ENCODE measurements at regions not wholly inside any gene's neighbourhood (a gene's known extent, or its start where the extent isn't known, plus 50 kb on each side); places are given as distances from the start of the nearest gene placed in this dataset.
"Not testable (repeated sequence)": the region's sequence is repeated elsewhere in the genome, so short reads cannot be mapped to it uniquely, and the experiment has no call there.

GRCh38 chr13:90846936-90847335 is 500.6 kb upstream of the MIR17HG start:
- Histone ChIP-seq H3K9me3 (ENCODE audit: control insufficient read depth, low read length) (no peaks in the 10 kb centered on the region), H3K4me3 (ENCODE audit: extremely low read depth, insufficient read depth, low read length, poor library complexity, severe bottlenecking) (no peak overlapping the region)

DNA sequence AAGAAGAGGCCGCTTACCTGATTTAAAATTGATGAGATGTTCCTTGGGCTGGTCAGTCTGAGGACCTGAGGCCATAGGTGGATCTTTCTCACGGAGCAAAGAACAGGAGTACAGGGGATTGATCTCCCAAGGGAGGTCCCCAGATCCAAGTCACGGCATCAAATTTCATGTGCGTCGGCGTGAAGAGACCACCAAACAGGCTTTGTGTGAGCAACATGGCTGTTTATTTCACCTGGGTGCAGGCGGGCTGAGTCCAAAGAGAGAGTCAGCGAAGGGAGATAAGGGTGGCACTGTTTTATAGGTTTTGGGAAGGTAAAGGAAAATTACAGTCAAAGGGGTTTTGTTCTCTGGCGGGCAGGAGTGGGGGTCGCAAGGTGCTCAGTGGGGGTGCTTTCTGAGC is 493.8 kb upstream of the MIR17HG start:
- H3K27ac ChIP-seq (ENCODE audit: low read depth, low read length, severe bottlenecking); H3K4me1 ChIP-seq (ENCODE audit: control insufficient read depth, insufficient read depth, low read length, poor library complexity, severe bottlenecking); H3K4me3 ChIP-seq (ENCODE audit: extremely low read depth, insufficient read depth, low read length, poor library complexity, severe bottlenecking); H3K9me3 ChIP-seq (ENCODE audit: control insufficient read depth, low read length); H3K36me3 ChIP-seq (ENCODE audit: control insufficient read depth, insufficient read depth, low read length): not testable (repeated sequence)
- 68 to 82% methylated on average over 8 to 9 of the region's 10 CpGs for WGBS, 2 experiments (ENCODE audit: insufficient coverage in 2 of 2)

More at GRCh38 chr13:90846936-90847335, 500.6 kb upstream of the MIR17HG start:
- 100% methylated on average over 1 of the region's 1 CpG; no CpG with 5 or more reads in 1 of the 2 experiments for WGBS, 2 experiments (ENCODE audit: insufficient coverage in 2 of 2)
- H3K27ac ChIP-seq (ENCODE audit: low read depth, low read length, severe bottlenecking), result no peak overlapping the region
- H3K36me3 ChIP-seq (ENCODE audit: control insufficient read depth, insufficient read depth, low read length), result no peaks in the 10 kb centered on the region
- H3K4me1 ChIP-seq (ENCODE audit: control insufficient read depth, insufficient read depth, low read length, poor library complexity, severe bottlenecking), result no peaks in the 10 kb centered on the region

GRCh38 chr13:90857921-90858320 is 489.6 kb upstream of the MIR17HG start:
- no peak overlapping the region for H3K4me3 ChIP-seq (ENCODE audit: extremely low read depth, insufficient read depth, low read length, poor library complexity, severe bottlenecking)
- WGBS, 2 experiments (ENCODE audit: insufficient coverage in 2 of 2), result no CpG with 5 or more reads among the region's 1 CpG
- H3K27ac ChIP-seq (ENCODE audit: low read depth, low read length, severe bottlenecking), result no peak overlapping the region
- no peaks in the 10 kb centered on the region for H3K9me3 ChIP-seq (ENCODE audit: control insufficient read depth, low read length)
- H3K4me1 ChIP-seq (ENCODE audit: control insufficient read depth, insufficient read depth, low read length, poor library complexity, severe bottlenecking), result no peaks in the 10 kb centered on the region
- H3K36me3 ChIP-seq (ENCODE audit: control insufficient read depth, insufficient read depth, low read length), result no peaks in the 10 kb centered on the region

DNA sequence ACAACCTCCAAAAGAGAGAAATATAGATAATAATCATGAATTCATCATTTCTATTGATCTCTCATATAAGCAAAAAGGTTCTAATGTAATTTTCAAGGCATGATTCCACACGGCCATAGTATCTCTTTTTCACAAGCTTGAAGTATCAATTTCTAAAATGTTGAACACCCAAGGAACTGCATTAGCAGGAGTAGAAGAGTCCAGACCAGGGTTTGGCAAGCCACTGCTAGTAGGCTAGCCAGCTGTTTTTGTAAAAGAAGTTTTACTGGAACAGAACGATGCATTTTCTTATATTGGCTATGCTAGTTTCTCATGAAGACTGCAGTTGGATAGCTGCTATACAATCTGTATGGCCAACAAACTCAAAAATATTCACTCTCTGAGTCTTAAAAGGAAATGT is 481.5 kb upstream of the MIR17HG start:
- Histone ChIP-seq H3K9me3 (ENCODE audit: control insufficient read depth, low read length) (no peaks in the 10 kb centered on the region), H3K4me1 (ENCODE audit: control insufficient read depth, insufficient read depth, low read length, poor library complexity, severe bottlenecking) (peaks cover 6% of the 10 kb centered on the region), H3K4me3 (ENCODE audit: extremely low read depth, insufficient read depth, low read length, poor library complexity, severe bottlenecking) (no peak overlapping the region), H3K27ac (ENCODE audit: low read depth, low read length, severe bottlenecking) (no peak overlapping the region), H3K36me3 (ENCODE audit: control insufficient read depth, insufficient read depth, low read length) (no peaks in the 10 kb centered on the region)
- 83% methylated on average over 1 of the region's 2 CpGs; no CpG with 5 or more reads in 1 of the 2 experiments for WGBS, 2 experiments (ENCODE audit: insufficient coverage in 2 of 2)

GRCh38 chr13:90867336-90867683 is 480.2 kb upstream of the MIR17HG start:
- Histone ChIP-seq H3K27ac (ENCODE audit: low read depth, low read length, severe bottlenecking) (no peak overlapping the region), H3K36me3 (ENCODE audit: control insufficient read depth, insufficient read depth, low read length) (no peaks in the 10 kb centered on the region), H3K4me3 (ENCODE audit: extremely low read depth, insufficient read depth, low read length, poor library complexity, severe bottlenecking) (no peak overlapping the region), H3K4me1 (ENCODE audit: control insufficient read depth, insufficient read depth, low read length, poor library complexity, severe bottlenecking) (peaks cover 6% of the 10 kb centered on the region), H3K9me3 (ENCODE audit: control insufficient read depth, low read length) (no peaks in the 10 kb centered on the region)
- 0 to 20% methylated on average over 4 of the region's 4 CpGs for WGBS, 2 experiments (ENCODE audit: insufficient coverage in 2 of 2)

- Histone ChIP-seq H3K4me1 (ENCODE audit: control insufficient read depth, insufficient read depth, low read length, poor library complexity, severe bottlenecking) (peaks cover 6% of the 10 kb centered on the region), H3K4me3 (ENCODE audit: extremely low read depth, insufficient read depth, low read length, poor library complexity, severe bottlenecking) (no peak overlapping the region), H3K27ac (ENCODE audit: low read depth, low read length, severe bottlenecking) (no peak overlapping the region), H3K36me3 (ENCODE audit: control insufficient read depth, insufficient read depth, low read length) (no peaks in the 10 kb centered on the region), H3K9me3 (ENCODE audit: control insufficient read depth, low read length) (no peaks in the 10 kb centered on the region)
- WGBS, 2 experiments (ENCODE audit: insufficient coverage in 2 of 2), result 80 to 100% methylated on average over 1 of the region's 2 CpGs
Measured at GRCh38 chr13:90868321-90868920, 479.1 kb upstream of the MIR17HG start.

GRCh38 chr13:90869580-90869979 is 477.9 kb upstream of the MIR17HG start:
- Histone ChIP-seq H3K4me1 (ENCODE audit: control insufficient read depth, insufficient read depth, low read length, poor library complexity, severe bottlenecking) (peaks cover 6% of the 10 kb centered on the region), H3K4me3 (ENCODE audit: extremely low read depth, insufficient read depth, low read length, poor library complexity, severe bottlenecking) (no peak overlapping the region)
- 82 to 100% methylated on average over 1 of the region's 2 CpGs for WGBS, 2 experiments (ENCODE audit: insufficient coverage in 2 of 2)

GRCh38 chr13:90872491-90873025 is 474.9 kb upstream of the MIR17HG start:
- peaks cover 3% of the 10 kb centered on the region for H3K4me1 ChIP-seq (ENCODE audit: control insufficient read depth, insufficient read depth, low read length, poor library complexity, severe bottlenecking)
- no peak overlapping the region for H3K4me3 ChIP-seq (ENCODE audit: extremely low read depth, insufficient read depth, low read length, poor library complexity, severe bottlenecking)
- H3K36me3 ChIP-seq (ENCODE audit: control insufficient read depth, insufficient read depth, low read length), result no peaks in the 10 kb centered on the region
- no peaks in the 10 kb centered on the region for H3K9me3 ChIP-seq (ENCODE audit: control insufficient read depth, low read length)
- H3K27ac ChIP-seq (ENCODE audit: low read depth, low read length, severe bottlenecking), result no peak overlapping the region
- 78 to 87% methylated on average over 3 of the region's 4 CpGs for WGBS, 2 experiments (ENCODE audit: insufficient coverage in 2 of 2)

More at GRCh38 chr13:90869580-90869979, 477.9 kb upstream of the MIR17HG start:
- H3K27ac ChIP-seq (ENCODE audit: low read depth, low read length, severe bottlenecking), result no peak overlapping the region
- H3K9me3 ChIP-seq (ENCODE audit: control insufficient read depth, low read length), result no peaks in the 10 kb centered on the region
- no peaks in the 10 kb centered on the region for H3K36me3 ChIP-seq (ENCODE audit: control insufficient read depth, insufficient read depth, low read length)

DNA sequence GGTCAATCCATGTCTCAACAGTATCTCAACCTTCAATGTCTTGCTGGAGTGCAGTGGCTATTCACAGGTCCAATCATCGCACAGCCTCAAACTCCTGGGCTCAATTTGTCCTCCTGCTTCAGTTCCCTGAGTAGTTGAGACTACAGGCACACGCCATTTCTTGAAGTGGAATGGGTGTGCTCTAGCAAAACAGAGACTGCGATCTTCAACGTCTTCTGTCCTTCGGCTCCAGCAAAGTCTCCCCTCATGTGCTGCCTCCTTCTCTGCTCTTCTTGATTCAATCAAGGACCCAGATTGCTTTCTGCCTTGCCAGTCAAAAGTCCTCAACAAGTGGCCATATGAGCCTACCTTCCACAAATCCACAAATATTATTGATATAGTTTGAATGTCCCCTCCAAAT is 466.7 kb upstream of the MIR17HG start:
- Histone ChIP-seq H3K27ac (ENCODE audit: low read depth, low read length, severe bottlenecking) (no peak overlapping the region), H3K4me3 (ENCODE audit: extremely low read depth, insufficient read depth, low read length, poor library complexity, severe bottlenecking) (no peak overlapping the region), H3K36me3 (ENCODE audit: control insufficient read depth, insufficient read depth, low read length) (no peaks in the 10 kb centered on the region), H3K9me3 (ENCODE audit: control insufficient read depth, low read length) (no peaks in the 10 kb centered on the region), H3K4me1 (ENCODE audit: control insufficient read depth, insufficient read depth, low read length, poor library complexity, severe bottlenecking) (no peaks in the 10 kb centered on the region)
- WGBS, 2 experiments (ENCODE audit: insufficient coverage in 2 of 2), result 97 to 98% methylated on average over 4 to 5 of the region's 5 CpGs

GRCh38 chr13:90882551-90882950 is 464.9 kb upstream of the MIR17HG start:
- 90% methylated on average over 3 of the region's 6 CpGs; no CpG with 5 or more reads in 1 of the 2 experiments for WGBS, 2 experiments (ENCODE audit: insufficient coverage in 2 of 2)
- H3K27ac ChIP-seq (ENCODE audit: low read depth, low read length, severe bottlenecking), result no peak overlapping the region

DNA sequence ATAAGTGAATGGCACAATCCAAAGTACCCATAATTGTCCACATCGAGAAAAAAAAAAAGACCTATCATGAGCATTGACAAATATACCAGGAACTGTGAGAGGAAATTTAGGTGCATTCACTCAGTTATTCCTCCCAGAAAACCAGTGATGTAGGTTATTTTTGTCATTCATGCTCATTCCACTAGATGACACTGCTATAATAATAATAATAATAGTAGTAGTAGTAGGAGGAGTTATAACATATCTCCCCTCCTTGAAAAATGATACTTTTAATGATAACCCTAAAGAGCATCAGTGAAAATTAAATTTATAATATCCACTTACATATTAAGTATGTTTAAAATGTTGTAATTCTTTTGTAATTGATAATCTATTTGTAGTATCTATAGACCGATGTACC is 463.9 kb upstream of the MIR17HG start:
- Histone ChIP-seq H3K27ac (ENCODE audit: low read depth, low read length, severe bottlenecking) (no peak overlapping the region), H3K9me3 (ENCODE audit: control insufficient read depth, low read length) (no peaks in the 10 kb centered on the region)
- no CpG with 5 or more reads among the region's 2 CpGs for WGBS, 2 experiments (ENCODE audit: insufficient coverage in 2 of 2)

More at GRCh38 chr13:90882551-90882950, 464.9 kb upstream of the MIR17HG start:
- no peaks in the 10 kb centered on the region for H3K4me1 ChIP-seq (ENCODE audit: control insufficient read depth, insufficient read depth, low read length, poor library complexity, severe bottlenecking)
- no peaks in the 10 kb centered on the region for H3K9me3 ChIP-seq (ENCODE audit: control insufficient read depth, low read length)
- H3K36me3 ChIP-seq (ENCODE audit: control insufficient read depth, insufficient read depth, low read length), result no peaks in the 10 kb centered on the region
- no peak overlapping the region for H3K4me3 ChIP-seq (ENCODE audit: extremely low read depth, insufficient read depth, low read length, poor library complexity, severe bottlenecking)

More for the DNA sequence above, 463.9 kb upstream of the MIR17HG start:
- H3K4me1 ChIP-seq (ENCODE audit: control insufficient read depth, insufficient read depth, low read length, poor library complexity, severe bottlenecking), result no peaks in the 10 kb centered on the region
- no peaks in the 10 kb centered on the region for H3K36me3 ChIP-seq (ENCODE audit: control insufficient read depth, insufficient read depth, low read length)
- H3K4me3 ChIP-seq (ENCODE audit: extremely low read depth, insufficient read depth, low read length, poor library complexity, severe bottlenecking), result no peak overlapping the region

All from mesodermal cell (in vitro differentiated cells).